ENCODE measurements at regions not wholly inside any gene's neighbourhood (a gene's known extent, or its start where the extent isn't known, plus 50 kb on each side); places are given as distances from the start of the nearest gene placed in this dataset.

DNA sequence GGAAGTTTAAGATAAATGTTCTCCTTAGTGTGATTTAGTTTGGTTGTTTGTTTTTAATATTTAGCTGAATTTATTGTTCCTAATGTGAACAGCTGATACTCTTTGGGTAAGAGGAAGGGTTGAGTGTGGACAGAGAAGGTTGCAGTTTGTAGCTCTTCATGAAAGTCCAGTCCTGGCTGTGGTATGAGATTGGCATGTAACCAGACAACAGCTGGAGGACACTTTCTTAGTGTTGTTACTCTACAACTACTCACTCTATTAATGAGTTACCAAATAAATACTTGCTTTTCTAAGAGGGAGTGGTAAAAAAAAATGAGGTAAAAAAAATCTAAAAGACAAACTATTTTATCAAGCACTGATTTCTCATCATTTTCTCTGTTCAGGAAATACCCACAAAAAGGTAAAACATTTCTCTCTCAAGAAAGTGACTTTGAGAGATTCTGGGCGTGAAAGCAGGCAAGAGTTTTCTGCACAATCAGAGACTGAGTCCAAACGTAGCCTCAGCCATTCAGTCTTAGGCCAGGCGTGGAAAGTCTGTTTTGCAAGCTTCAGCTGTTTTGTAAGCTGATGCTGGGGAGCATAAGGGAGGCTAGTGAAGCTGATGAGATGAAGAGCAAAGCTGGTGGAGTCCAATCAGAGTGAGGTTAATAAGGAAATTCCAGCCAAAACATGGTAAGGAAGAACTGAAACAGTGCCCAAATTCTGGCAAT is 138.5 kb upstream of the ARPP21 start:
- no peak for TF ChIP-seq SPI1 (IDR thresholded peaks at IDR 0.05; ENCODE audit: borderline replicate concordance, low read depth)
- TF ChIP-seq, protein P1, sequence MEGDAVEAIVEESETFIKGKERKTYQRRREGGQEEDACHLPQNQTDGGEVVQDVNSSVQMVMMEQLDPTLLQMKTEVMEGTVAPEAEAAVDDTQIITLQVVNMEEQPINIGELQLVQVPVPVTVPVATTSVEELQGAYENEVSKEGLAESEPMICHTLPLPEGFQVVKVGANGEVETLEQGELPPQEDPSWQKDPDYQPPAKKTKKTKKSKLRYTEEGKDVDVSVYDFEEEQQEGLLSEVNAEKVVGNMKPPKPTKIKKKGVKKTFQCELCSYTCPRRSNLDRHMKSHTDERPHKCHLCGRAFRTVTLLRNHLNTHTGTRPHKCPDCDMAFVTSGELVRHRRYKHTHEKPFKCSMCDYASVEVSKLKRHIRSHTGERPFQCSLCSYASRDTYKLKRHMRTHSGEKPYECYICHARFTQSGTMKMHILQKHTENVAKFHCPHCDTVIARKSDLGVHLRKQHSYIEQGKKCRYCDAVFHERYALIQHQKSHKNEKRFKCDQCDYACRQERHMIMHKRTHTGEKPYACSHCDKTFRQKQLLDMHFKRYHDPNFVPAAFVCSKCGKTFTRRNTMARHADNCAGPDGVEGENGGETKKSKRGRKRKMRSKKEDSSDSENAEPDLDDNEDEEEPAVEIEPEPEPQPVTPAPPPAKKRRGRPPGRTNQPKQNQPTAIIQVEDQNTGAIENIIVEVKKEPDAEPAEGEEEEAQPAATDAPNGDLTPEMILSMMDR (IDR thresholded peaks at IDR 0.05; ENCODE audit: insufficient read depth, low read length): no peak
- no peak for TF ChIP-seq GABPA (IDR thresholded peaks at IDR 0.05; ENCODE audit: low read depth)
- TF ChIP-seq POLR2AphosphoS5 (IDR thresholded peaks at IDR 0.05; ENCODE audit: low read depth): no peak
- TF ChIP-seq, protein P2, sequence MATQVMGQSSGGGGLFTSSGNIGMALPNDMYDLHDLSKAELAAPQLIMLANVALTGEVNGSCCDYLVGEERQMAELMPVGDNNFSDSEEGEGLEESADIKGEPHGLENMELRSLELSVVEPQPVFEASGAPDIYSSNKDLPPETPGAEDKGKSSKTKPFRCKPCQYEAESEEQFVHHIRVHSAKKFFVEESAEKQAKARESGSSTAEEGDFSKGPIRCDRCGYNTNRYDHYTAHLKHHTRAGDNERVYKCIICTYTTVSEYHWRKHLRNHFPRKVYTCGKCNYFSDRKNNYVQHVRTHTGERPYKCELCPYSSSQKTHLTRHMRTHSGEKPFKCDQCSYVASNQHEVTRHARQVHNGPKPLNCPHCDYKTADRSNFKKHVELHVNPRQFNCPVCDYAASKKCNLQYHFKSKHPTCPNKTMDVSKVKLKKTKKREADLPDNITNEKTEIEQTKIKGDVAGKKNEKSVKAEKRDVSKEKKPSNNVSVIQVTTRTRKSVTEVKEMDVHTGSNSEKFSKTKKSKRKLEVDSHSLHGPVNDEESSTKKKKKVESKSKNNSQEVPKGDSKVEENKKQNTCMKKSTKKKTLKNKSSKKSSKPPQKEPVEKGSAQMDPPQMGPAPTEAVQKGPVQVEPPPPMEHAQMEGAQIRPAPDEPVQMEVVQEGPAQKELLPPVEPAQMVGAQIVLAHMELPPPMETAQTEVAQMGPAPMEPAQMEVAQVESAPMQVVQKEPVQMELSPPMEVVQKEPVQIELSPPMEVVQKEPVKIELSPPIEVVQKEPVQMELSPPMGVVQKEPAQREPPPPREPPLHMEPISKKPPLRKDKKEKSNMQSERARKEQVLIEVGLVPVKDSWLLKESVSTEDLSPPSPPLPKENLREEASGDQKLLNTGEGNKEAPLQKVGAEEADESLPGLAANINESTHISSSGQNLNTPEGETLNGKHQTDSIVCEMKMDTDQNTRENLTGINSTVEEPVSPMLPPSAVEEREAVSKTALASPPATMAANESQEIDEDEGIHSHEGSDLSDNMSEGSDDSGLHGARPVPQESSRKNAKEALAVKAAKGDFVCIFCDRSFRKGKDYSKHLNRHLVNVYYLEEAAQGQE (IDR thresholded peaks at IDR 0.05; ENCODE audit: insufficient replicate concordance, low read depth): no peak
- DNase-seq (ENCODE audit: low read depth in 1 of 2, low spot score in 1 of 2): no peak
- Histone ChIP-seq H3K4me3 (replicated peaks; ENCODE audit: insufficient read depth, low read length) (no peak overlapping the region), H3K27ac (replicated peaks) (no peak overlapping the region), H3K27me3 (ENCODE audit: insufficient read depth, poor library complexity, severe bottlenecking) (no peaks in the 10 kb centered on the region)

DNA sequence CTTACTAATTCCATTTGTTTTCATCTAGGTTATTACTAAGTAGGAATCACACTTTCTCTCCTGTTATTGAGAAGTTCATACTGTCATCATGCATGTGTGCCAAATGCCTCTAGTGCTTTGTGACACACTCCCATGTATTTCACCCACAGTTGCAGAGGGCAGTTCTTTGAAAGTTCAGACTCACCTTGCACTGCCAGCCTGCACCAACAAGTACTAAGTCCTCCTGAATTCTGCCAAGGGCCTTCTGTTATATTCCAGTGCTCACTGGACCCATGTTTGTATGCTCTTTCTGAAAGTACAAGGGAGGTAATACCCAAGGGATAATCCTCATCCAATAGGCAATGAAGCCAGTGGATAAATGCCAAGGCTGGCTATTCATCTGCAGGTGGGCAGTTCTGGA is 136.6 kb upstream of the ARPP21 start:
- TF ChIP-seq SPI1 (IDR thresholded peaks at IDR 0.05; ENCODE audit: borderline replicate concordance, low read depth) (no peak), GABPA (IDR thresholded peaks at IDR 0.05; ENCODE audit: low read depth) (no peak), POLR2AphosphoS5 (IDR thresholded peaks at IDR 0.05; ENCODE audit: low read depth) (no peak)
- TF ChIP-seq, protein P1 (IDR thresholded peaks at IDR 0.05; ENCODE audit: insufficient read depth, low read length): no peak
- TF ChIP-seq, protein P2 (IDR thresholded peaks at IDR 0.05; ENCODE audit: insufficient replicate concordance, low read depth): no peak
- no peak overlapping the region for H3K27ac ChIP-seq (replicated peaks)
- H3K27me3 ChIP-seq (ENCODE audit: insufficient read depth, poor library complexity, severe bottlenecking): no peaks in the 10 kb centered on the region
- H3K4me3 ChIP-seq (replicated peaks; ENCODE audit: insufficient read depth, low read length): no peak overlapping the region
- no peak for DNase-seq (ENCODE audit: low read depth in 1 of 2, low spot score in 1 of 2)

DNA sequence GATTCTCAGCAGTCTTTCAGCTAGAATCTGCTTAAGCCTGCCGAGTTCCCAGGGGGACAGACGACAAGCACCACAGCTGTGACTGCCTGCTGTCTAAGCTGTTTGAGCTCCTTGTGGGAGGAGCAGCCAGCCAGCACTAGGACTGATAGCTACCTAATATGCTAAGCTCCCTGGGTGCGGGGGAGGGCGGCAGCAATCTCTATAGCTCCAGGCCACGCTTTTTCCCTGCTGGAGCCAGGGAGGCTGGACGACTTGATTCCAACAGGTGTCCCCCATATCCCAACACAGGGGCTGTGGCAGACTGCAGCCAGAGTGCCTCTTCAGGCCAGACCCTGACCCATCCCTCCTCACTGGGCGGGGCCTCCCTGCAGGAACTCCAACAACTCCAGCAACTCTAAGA is 134.1 kb upstream of the ARPP21 start:
- TF ChIP-seq, protein P1 (IDR thresholded peaks at IDR 0.05; ENCODE audit: insufficient read depth, low read length): no peak
- TF ChIP-seq, protein P2 (IDR thresholded peaks at IDR 0.05; ENCODE audit: insufficient replicate concordance, low read depth): no peak
- TF ChIP-seq GABPA (IDR thresholded peaks at IDR 0.05; ENCODE audit: low read depth): no peak
- no peak for TF ChIP-seq POLR2AphosphoS5 (IDR thresholded peaks at IDR 0.05; ENCODE audit: low read depth)
- TF ChIP-seq SPI1 (IDR thresholded peaks at IDR 0.05; ENCODE audit: borderline replicate concordance, low read depth): no peak
- H3K27me3 ChIP-seq (ENCODE audit: insufficient read depth, poor library complexity, severe bottlenecking): no peaks in the 10 kb centered on the region
- no peak overlapping the region for H3K27ac ChIP-seq (replicated peaks)
- H3K4me3 ChIP-seq (replicated peaks; ENCODE audit: insufficient read depth, low read length): no peak overlapping the region
- DNase-seq (ENCODE audit: low read depth in 1 of 2, low spot score in 1 of 2): no peak

All from HL-60 (cell line).